ENCODE measurements at regions not wholly inside any gene's neighbourhood (a gene's known extent, or its start where the extent isn't known, plus 50 kb on each side); places are given as distances from the start of the nearest gene placed in this dataset.
"Not testable (repeated sequence)": the region's sequence is repeated elsewhere in the genome, so short reads cannot be mapped to it uniquely, and the experiment has no call there.

DNA sequence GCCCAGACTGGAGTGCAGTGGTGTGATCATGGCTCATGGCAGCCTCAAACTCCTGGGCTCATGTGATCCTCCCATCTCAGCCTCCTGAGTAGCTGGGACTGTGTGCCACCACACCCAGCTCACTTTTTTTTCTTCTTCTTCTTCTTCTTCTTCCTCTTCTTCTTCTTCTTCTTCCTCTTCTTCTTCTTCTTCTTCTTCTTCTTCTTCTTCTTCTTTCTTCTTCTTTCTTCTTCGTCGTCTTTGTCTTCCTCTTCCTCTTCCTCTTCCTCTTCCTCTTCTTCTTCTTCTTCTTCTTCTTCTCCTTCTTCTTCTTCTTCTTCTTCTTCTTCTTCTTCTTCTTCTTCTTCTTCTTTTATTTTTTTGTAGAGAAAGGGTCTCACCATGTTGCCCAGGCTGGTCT, 78.8 kb upstream of the RPH3A start:
- not testable (repeated sequence) for TF ChIP-seq CTCF (IDR thresholded peaks at IDR 0.05); SIN3A (IDR thresholded peaks at IDR 0.05; ENCODE audit: borderline replicate concordance, insufficient read depth, low read depth, low read length)
